Ecto neural progenitor cell (in vitro differentiated cells): ENCODE measurements at regions not wholly inside any gene's neighbourhood (a gene's known extent, or its start where the extent isn't known, plus 50 kb on each side); places are given as distances from the start of the nearest gene placed in this dataset.
"Not testable (repeated sequence)": the region's sequence is repeated elsewhere in the genome, so short reads cannot be mapped to it uniquely, and the experiment has no call there.

Experiments used
- DNase-seq: peaks from one replicate; pipeline ENCODE4 v3.0.0-alpha.2; 2018; ENCODE audit warnings: low spot score

DNA sequence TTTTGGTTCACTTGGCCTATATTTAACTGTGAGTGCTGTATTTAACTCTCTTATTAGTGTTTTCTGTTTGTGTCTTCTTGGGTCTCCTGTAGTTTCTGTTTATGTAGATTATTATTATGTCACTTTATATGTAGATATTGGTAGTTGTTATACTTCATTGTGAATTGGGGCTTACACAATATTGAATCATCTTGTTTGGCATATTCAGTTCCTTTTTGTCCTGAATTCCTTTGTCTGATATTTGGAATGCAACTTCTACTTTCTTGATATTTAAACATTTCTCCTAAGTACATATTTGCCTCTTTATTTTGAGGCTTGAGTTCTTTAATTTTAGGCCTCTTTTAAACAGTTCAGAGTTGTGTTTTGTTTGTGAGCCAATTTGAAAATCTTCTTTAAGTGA lies 544.8 kb upstream of the ADGRL3 start:
- DNase-seq: no peak

- no peak for DNase-seq
These were observed 544.0 kb upstream of the ADGRL3 start for GRCh38 chr4:60656171-60656570.

- no peak for DNase-seq
These were observed 543.1 kb upstream of the ADGRL3 start for GRCh38 chr4:60657041-60657440.

GRCh38 chr4:60657807-60658206 lies 542.3 kb upstream of the ADGRL3 start:
- no peak for DNase-seq

- no peak for DNase-seq
These were observed 536.4 kb upstream of the ADGRL3 start for GRCh38 chr4:60663769-60664168.

DNA sequence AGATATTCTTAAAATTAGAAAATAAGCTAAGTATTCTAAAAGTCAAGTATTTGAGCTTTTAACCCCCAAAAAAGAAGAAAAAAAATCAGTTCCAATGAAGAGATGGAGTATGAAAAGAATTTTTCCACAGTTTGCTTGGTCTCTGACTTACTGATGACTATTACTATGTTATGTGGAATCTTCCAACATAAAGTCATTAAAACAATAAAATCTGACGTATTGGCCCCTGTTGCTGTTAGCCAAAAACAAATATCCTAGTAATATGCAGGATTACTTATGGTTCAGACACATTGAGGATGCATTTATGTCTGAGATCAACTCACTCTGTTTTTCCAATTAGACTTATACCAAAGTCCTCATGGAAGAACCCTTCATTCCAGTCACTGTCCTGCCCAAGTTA lies 517.2 kb upstream of the ADGRL3 start:
- no peak for DNase-seq

GRCh38 chr4:60683357-60683756 lies 516.8 kb upstream of the ADGRL3 start:
- DNase-seq: no peak

DNA sequence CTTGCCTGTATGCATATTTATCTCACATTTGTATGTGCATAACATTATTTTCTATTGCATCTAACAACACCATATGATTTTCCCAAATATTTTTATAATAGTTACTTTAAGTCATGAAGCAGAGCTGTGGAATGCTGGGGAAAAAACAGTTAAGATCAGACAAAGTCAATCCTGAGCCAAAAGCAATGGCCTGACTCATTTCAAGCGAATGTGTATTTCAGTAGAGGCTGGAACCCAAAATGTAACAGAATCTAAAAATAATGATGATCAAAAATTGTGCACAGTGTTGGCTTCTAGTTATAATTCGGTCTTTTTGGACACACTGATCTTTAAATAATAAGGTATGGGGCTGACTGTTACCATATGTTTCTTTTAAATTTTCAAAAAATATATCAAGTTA lies 516.2 kb upstream of the ADGRL3 start:
- DNase-seq: no peak

DNA sequence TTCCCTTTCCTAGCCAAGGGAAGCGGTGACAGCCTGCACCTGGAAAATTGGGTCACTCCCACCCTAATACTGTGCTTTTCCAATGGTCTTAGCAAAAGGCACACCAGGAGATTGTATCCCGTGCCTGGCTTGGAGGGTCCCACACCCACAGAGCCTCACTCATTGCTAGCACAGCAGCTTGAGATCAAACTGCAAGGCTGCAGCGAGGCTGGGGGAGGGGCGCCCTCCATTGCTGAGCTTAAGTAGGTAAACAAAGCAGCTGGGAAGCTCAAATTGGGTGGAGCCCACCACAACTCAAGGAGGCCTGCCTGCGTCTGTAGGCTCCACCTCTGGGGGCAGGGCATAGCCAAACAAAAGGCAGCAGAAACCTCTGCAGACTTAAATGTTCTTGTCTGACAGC lies 504.1 kb upstream of the ADGRL3 start:
- not testable (repeated sequence) for DNase-seq

- no peak for DNase-seq
These were observed 491.1 kb upstream of the ADGRL3 start for GRCh38 chr4:60709061-60709460.

DNA sequence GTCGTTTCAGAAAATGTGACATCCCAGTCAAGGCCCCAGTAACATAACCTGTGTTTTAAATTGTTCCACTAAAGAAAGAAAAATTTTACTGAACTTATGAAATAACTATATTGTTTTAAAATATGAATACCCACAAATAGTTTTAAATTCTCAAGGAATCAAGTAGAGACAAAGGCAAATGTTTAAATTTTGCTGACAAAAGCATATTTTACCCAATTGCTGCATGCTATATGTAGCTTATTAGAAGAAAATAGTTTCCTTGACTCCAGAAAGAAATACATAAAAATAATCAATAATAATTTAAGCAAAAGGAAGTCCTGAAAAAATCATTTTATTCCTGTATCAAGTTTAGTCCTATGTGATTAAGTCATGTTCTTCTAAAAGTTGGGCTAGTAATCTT lies 481.3 kb upstream of the ADGRL3 start:
- no peak for DNase-seq

DNA sequence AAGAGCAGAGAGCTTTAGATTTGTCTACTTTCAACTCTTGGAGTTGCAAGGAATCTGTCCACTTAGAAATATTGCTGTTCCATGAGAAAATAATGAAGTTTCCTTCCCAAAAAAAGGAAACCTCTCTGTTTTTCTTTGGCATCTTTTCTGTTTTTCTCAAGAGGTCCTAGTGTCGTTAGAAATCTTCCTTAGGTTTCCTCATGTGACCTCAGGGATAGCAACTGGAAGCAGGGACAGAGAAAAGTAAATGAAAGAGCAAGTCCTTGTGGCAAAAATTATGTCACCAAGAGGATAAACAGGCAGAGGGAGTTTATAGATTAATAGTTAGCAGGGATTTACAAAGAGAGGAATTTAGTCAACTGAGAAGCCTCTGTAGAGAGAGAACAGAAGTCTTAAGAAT lies 478.4 kb upstream of the ADGRL3 start:
- DNase-seq: no peak

DNA sequence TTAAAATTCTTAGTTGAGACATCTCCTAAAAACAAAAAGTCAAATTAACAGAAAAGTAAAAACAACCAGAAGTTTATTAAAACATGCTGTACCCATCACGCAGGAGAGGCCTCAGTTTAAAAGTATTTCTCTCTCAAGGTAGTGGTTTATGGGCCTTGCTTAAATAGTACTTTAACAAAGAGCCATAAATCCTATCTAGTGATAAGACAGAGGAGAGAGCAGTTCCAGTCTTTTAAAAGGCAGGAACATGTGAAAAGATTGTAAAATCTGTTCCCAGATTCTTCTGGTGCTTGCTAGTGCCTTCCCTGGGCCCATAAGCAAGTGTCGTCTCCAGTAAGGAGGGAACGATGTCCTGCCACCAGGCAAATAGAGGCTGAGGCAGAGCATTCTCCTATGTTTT lies 476.3 kb upstream of the ADGRL3 start:
- DNase-seq: no peak

- DNase-seq: no peak
These were observed 475.5 kb upstream of the ADGRL3 start for GRCh38 chr4:60724623-60725022.

- no peak for DNase-seq
These were observed 473.3 kb upstream of the ADGRL3 start for GRCh38 chr4:60726779-60727178.

DNA sequence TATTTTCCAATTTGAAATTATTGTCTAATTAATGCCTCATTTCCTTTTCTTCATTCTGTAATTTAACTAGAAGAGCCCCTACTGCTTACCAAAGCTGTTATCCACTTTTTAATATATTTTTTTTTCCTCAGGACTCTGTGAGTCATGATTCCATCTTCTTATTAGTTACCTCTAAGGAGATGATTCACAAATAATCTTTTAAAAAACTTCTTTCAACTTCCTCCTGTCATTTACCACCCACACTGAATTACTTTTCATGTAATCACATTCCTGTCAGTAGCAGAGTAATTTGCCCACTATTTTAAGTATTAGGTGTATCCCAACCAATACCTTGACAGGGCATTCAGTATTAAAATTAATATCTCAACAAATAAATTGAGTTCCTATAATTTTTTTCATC lies 470.9 kb upstream of the ADGRL3 start:
- DNase-seq: no peak

DNA sequence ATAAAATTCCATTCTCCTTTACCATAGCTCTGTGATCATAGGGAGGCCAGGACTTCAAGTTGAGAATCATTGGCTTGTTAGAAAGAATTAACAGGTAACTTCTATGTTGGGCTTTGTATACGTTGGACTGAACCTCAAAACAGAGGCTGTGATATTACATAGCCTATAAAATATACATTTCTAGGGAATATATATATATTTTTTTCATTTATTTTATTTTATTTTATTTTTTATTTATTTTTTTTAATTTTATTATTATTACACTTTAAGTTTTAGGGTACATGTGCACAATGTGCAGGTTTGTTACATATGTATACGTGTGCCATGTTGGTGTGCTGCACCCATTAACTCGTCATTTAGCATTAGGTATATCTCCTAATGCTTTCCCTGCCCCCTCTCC lies 470.4 kb upstream of the ADGRL3 start:
- not testable (repeated sequence) for DNase-seq

GRCh38 chr4:60737858-60738257 lies 462.3 kb upstream of the ADGRL3 start:
- DNase-seq: no peak

DNA sequence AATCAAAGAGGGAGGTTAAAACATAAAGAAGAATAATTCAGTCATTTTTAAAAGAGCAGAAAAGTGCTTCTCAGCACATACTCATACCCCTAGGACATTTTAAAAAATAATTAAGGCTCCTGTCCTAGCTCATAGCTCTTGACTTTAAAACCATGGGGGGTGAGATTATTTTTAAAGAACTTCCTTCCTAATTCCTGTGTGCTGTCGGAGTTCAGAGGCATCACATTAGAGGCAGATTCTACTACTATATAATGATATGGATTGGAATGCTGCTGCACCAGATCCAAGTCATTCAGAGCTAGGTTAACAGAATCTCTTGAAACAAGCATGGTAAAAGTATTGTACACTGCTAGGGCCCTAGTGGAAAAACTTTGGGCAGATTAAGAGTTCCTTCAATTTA lies 456.5 kb upstream of the ADGRL3 start:
- DNase-seq: no peak

GRCh38 chr4:60744767-60745166 lies 455.4 kb upstream of the ADGRL3 start:
- DNase-seq: no peak

DNA sequence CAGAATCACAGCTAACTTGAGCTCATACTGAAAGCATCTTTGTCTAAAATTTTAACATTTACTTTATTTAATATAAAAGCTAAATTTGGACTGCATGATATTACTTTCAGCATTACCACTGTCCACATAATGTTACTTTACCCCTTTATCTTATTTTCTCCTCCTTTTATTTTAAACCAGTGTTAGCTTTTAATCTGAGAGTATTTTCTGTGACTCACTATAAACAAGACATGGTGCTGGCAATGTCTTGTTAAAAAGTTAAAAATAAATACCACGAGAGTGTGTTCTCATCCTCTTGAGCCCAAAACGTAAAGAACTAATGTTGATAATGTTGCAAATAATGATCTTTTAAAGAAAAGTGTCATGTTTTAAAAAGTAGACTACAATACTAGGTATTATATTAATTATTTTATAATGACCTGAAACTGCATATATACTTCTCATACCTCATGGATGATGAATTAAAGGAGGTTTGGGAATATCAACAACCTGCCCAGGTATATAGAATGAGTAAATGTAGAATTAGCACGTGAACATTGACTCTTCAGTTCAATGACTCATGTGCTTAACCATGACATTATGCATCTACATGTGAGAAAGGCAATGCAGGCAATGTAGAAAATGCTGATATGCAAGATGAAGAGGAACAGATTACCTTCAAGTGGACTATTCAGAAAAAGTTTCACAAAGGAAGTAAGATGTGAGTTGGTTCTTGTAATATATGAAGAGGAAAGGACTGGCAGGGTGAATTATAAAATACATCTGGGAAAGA lies 454.1 kb upstream of the ADGRL3 start:
- DNase-seq: no peak

- no peak for DNase-seq
These were observed 449.2 kb upstream of the ADGRL3 start for GRCh38 chr4:60750962-60751361.

GRCh38 chr4:60757986-60758680 lies 442.0 kb upstream of the ADGRL3 start:
- DNase-seq: no peak
